HG03460 (cell line): ENCODE measurements at regions not wholly inside any gene's neighbourhood (a gene's known extent, or its start where the extent isn't known, plus 50 kb on each side); places are given as distances from the start of the nearest gene placed in this dataset.

Source experiments
- ATAC-seq: cut with Tn5 transposase; IDR thresholded peaks from one replicate; pipeline ENCODE4 v1.9.1; 2021; ENCODE audit not compliant: unreplicated experiment

GRCh38 chr18:51687845-51688585 lies 490.5 kb upstream of the MEX3C start:
- no peak for ATAC-seq

DNA sequence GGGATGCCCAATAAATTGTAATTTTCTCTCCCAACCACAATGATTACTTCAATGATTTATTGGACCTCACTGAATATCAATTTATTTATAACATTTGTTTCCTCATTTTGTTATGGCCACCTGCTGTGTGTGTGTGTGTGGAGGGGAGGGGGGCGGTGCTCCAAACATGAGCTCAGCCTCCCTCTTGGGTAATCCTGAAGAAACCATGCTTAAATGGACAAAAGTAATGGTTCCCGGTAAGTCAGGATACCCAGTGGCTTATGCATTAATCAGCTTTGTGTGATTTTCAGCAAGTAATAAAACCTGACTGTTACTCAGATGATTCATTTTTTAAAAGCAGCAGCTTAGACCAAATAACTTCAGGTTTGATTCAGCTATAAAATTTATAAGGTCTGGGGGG lies 495.1 kb upstream of the MEX3C start:
- no peak for ATAC-seq

- ATAC-seq: peak; percentile 53
Measured at GRCh38 chr18:51711298-51711889, 513.9 kb upstream of the MEX3C start.

DNA sequence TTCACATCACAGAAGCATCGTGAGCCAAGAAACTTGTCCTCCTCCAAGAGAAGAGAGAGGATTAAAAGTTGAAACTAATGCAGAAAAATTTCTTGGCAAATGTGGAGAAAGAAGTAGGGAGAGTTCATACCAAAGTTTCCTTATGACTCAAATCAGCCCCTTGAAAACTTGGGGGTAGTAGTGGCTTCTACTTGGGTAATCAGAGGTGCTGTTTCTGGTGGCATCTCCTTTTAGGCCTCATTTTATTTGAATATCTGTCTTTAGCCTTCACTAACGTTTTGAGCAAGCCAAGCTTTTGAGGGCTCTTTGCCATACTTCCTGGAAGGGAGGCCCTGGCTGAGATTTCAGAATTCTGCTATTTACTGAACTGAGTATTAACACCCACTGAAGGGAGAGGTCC lies 515.3 kb upstream of the MEX3C start:
- ATAC-seq: no peak

GRCh38 chr18:51716277-51716676 lies 518.8 kb upstream of the MEX3C start:
- no peak for ATAC-seq

- no peak for ATAC-seq
Measured at GRCh38 chr18:51721388-51721787, 523.9 kb upstream of the MEX3C start.

GRCh38 chr18:51721996-51722395 lies 524.5 kb upstream of the MEX3C start:
- ATAC-seq: no peak

GRCh38 chr18:51724790-51725721 lies 527.6 kb upstream of the MEX3C start:
- ATAC-seq: no peak

DNA sequence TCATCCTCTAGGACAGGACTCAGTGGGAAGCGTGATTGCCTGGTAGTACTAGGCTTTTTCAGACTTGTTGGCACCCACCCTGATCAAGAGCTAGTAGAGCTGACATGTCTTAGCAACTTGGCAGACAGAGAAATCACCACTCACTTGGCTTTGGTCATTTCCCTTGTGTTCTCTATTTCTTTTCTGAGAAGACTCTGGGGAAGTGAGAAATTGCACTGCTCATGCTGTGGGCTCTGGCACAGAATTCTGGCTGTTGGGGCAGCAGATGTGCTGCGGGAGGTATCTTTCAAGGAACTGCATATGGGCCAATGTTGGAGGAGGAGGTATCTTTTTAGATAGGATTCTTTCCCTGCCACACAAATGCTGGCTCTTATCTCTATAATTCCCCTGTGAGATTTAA lies 529.1 kb upstream of the MEX3C start:
- no peak for ATAC-seq

DNA sequence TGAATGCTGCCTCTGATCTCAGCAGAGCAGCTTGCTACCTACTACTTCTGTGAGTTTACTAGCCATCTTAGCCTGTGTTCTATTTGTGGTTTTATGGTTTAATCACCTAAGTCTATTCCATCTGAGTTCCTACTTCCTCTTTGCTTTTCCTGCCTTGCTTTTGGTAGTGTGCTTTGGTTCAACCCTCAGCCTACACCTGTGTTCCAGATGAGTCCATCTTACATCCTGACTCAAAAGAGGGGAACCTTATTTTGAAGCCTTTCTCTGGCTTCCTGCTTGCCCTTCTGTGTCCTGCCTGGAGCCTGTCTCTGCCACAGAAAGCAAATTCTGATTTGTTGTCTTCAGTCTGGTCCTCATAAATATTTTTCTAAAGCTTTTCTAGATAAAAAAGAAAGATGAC lies 530.3 kb upstream of the MEX3C start:
- peak; percentile 61 for ATAC-seq

DNA sequence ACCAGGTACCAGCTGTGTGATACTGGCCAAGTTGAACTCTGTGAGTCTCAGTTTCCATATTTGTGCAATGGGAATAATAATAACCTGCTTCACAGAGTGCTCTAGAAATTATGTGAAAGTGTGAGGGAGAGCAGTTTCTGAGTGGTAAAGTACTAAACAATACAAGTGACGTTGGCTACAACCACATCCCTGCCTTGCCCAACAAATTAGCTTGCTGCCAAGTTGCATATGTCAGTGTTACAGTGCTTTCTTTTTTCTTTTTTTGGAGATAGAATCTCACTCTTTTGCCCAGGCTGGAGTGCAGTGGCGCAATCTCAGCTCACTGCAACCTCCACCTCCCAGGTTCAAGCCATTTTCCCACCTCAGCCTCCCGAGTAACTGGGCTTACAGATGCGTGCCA lies 533.6 kb upstream of the MEX3C start:
- no peak for ATAC-seq

GRCh38 chr18:51734576-51734975 lies 537.1 kb upstream of the MEX3C start:
- ATAC-seq: no peak

DNA sequence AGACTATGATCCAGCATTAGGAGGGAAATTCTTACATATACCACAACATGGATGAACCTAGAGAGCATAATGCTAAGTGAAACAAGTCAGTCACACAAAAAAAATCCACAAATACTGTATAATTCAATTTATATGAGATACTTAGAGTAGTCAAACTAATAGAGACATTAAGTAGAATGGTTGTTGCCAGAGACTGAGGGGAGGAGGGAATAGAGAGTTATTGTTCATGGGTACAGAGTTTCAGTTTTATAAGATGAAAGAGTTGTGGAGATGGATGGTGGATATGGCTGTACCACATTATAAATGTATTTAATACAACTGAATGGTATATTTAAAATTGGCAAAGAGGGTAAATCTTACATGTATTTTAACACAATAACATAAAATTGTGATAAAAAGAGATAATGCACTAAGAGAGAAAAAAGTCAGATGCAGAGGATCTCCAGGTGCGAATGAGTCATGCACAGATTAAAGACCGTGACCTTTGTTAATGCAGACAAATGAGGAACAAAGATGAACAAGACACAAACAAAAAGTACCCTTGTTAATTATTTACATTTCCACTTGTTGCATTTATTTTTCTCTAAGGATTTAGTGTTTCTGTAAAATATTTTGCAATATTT lies 541.7 kb upstream of the MEX3C start:
- ATAC-seq: peak; percentile 97

DNA sequence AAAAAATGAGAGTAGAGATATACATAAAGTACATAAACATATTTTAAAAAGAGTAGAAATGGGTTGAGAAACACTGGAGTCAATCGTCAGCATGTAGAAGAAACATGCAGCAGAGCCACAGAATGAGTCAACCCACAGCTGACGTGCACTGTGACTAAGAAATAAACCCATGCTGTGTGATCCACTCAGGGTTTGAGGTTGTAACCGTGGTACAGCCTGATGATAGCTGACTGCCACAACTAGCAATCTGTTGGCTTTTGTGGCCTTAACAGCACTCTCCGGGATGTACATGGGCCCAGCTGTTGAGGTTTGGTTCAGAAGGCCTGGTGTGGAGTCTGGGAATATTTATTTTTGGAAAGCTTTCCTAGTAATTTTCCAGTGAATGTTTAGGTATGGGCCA lies 554.4 kb upstream of the MEX3C start:
- no peak for ATAC-seq

- ATAC-seq: no peak
Measured at GRCh38 chr18:51753365-51754057, 556.0 kb upstream of the MEX3C start.

DNA sequence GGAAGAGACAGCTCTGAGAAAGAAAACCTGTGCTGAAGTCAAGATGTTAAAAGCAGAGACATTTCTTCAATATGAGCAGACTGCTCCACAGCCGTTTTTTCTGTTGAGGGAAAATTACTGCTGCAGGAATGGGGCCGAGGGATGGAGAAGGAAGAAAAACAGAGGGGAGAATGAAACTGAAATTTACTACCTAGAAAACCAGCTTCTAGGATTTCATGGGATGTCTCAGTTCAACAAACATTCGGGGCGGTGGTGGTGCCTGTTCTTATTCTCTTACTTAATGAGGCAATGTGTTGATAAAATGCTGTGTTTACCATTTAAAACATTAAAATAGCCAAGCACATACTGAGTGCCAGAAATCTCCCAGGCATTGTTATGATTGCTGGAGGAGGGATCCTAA lies 557.1 kb upstream of the MEX3C start:
- no peak for ATAC-seq

- no peak for ATAC-seq
Measured at GRCh38 chr18:51757255-51757924, 559.9 kb upstream of the MEX3C start.

GRCh38 chr18:51762373-51762772 lies 564.9 kb upstream of the MEX3C start:
- no peak for ATAC-seq

GRCh38 chr18:51765606-51766360 lies 568.3 kb upstream of the MEX3C start:
- no peak for ATAC-seq

DNA sequence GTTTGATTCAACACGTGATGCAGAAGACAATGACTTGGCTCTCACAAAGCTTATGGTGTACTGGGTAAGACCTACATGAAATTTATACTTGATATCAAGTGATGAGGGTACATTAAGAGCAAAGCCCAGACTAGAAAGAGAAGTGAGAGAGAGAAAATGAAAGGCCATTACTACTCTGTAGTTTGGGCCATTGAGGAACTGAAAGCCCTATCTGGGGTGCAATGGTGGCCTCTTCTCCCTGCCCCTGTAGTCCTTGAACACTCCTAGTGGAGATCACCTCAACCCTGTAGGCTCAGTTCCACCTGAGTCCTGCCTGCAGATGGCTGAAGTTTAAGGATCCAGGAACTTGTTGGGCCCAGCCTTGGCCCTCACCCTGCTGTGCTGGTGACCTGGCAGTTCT lies 569.8 kb upstream of the MEX3C start:
- peak; percentile 71 for ATAC-seq
